Mesenchymal stem cell (in vitro differentiated cells and primary cell): ENCODE measurements at regions not wholly inside any gene's neighbourhood (a gene's known extent, or its start where the extent isn't known, plus 50 kb on each side); places are given as distances from the start of the nearest gene placed in this dataset.

Experiments used
- DNase-seq: peaks from one replicate; pipeline ENCODE4 v3.0.0-alpha.2; 2013
- H2AFZ ChIP-seq: one replicate; pipeline ENCODE4 v1.6.1; 2013; ENCODE audit warnings: low read depth, mild to moderate bottlenecking, control low read depth, inconsistent platforms, low read length, moderate library complexity
- H2AK5ac ChIP-seq: 2 replicates; pipeline ENCODE4 v1.6.1; 2013; ENCODE audit warnings: low read length, moderate library complexity, mild to moderate bottlenecking, inconsistent platforms; ENCODE audit not compliant: severe bottlenecking
- H2BK120ac ChIP-seq: one replicate; pipeline ENCODE4 v1.6.1; 2013; ENCODE audit warnings: low read depth, mild to moderate bottlenecking, inconsistent platforms, low read length, moderate library complexity
- H2BK12ac ChIP-seq, 2 experiments: one replicate each; pipeline ENCODE4 v1.6.1; 2013; ENCODE audit warnings: inconsistent platforms in 2 of 2, low read length in 2 of 2, mild to moderate bottlenecking in 2 of 2, moderate library complexity in 2 of 2, control low read depth in 1 of 2
- H2BK15ac ChIP-seq: one replicate; pipeline ENCODE4 v1.6.1; 2013; ENCODE audit warnings: mild to moderate bottlenecking, low read depth, inconsistent platforms; ENCODE audit not compliant: poor library complexity, severe bottlenecking
- H2BK5ac ChIP-seq: 2 replicates; pipeline ENCODE4 v1.6.1; 2013; ENCODE audit warnings: low read depth, mild to moderate bottlenecking, low read length, control low read depth, inconsistent platforms; ENCODE audit not compliant: poor library complexity, severe bottlenecking
- H3K14ac ChIP-seq, 2 experiments: one replicate each; pipeline ENCODE4 v1.6.1; 2013; ENCODE audit warnings: inconsistent platforms in 2 of 2, low read length in 2 of 2, control low read depth in 1 of 2, mild to moderate bottlenecking in 1 of 2, moderate library complexity in 1 of 2
- H3K18ac ChIP-seq, 2 experiments: one replicate each; pipeline ENCODE4 v1.6.1; 2013; ENCODE audit warnings: inconsistent platforms in 2 of 2, low read length in 2 of 2, control low read depth in 1 of 2, low read depth in 1 of 2, mild to moderate bottlenecking in 1 of 2
- H3K23ac ChIP-seq, 2 experiments: one replicate each; pipeline ENCODE4 v1.6.1; 2013; ENCODE audit warnings: inconsistent platforms in 2 of 2, low read length in 2 of 2, mild to moderate bottlenecking in 2 of 2, moderate library complexity in 2 of 2, control low read depth in 1 of 2
- H3K27ac ChIP-seq: 2 replicates; pipeline ENCODE4 v1.5.1; 2013; ENCODE audit warnings: mild to moderate bottlenecking, moderate library complexity, low read length, control low read depth, inconsistent platforms; ENCODE audit not compliant: poor library complexity, severe bottlenecking
- H3K27me3 ChIP-seq, 2 experiments: 2 replicates each; pipeline versions ENCODE4 v1.6.1 to v1.7.0; 2013; ENCODE audit warnings: low read length in 2 of 2, mild to moderate bottlenecking in 2 of 2, moderate library complexity in 2 of 2, control low read depth in 1 of 2, inconsistent platforms in 1 of 2; ENCODE audit not compliant: control insufficient read depth in 1 of 2, insufficient read depth in 1 of 2
- H3K36me3 ChIP-seq, 2 experiments: 2 replicates each; pipeline versions ENCODE4 v1.6.1 to v1.7.0; 2013; ENCODE audit warnings: low read length in 2 of 2, control low read depth in 1 of 2, inconsistent platforms in 1 of 2, low read depth in 1 of 2, mild to moderate bottlenecking in 1 of 2; ENCODE audit not compliant: insufficient read depth in 2 of 2, control insufficient read depth in 1 of 2
- H3K4ac ChIP-seq, 2 experiments: one replicate each; pipeline ENCODE4 v1.6.1; 2013; ENCODE audit warnings: inconsistent platforms in 2 of 2, low read length in 2 of 2, mild to moderate bottlenecking in 2 of 2, moderate library complexity in 2 of 2, control low read depth in 1 of 2, low read depth in 1 of 2
- H3K4me1 ChIP-seq: 2 replicates; pipeline ENCODE4 v1.6.1; 2013; ENCODE audit warnings: low read depth, low read length, control low read depth; ENCODE audit not compliant: control insufficient read depth, insufficient read depth
- H3K4me2 ChIP-seq: 2 replicates; pipeline ENCODE4 v1.6.1; 2013; ENCODE audit warnings: low read length, mild to moderate bottlenecking, inconsistent platforms; ENCODE audit not compliant: poor library complexity, severe bottlenecking
- H3K4me3 ChIP-seq, 2 experiments: 2 replicates each; pipeline versions ENCODE4 v1.5.1 to v1.7.0; 2013; ENCODE audit warnings: low read length in 2 of 2, mild to moderate bottlenecking in 2 of 2, control low read depth in 1 of 2, low read depth in 1 of 2; ENCODE audit not compliant: insufficient read depth in 1 of 2
- H3K79me1 ChIP-seq: replicated peaks from 2 replicates; pipeline ENCODE4 v1.6.1; 2013; ENCODE audit warnings: mild to moderate bottlenecking, control low read depth, low read length, inconsistent platforms; ENCODE audit not compliant: poor library complexity, severe bottlenecking
- H3K9ac ChIP-seq: 2 replicates; pipeline ENCODE4 v1.7.0; 2013; ENCODE audit warnings: mild to moderate bottlenecking, low read length, moderate library complexity
- H3K9me3 ChIP-seq: 2 replicates; pipeline ENCODE4 v1.7.0; 2013; ENCODE audit warnings: mild to moderate bottlenecking, low read length; ENCODE audit not compliant: control insufficient read depth
- H4K8ac ChIP-seq: one replicate; pipeline ENCODE4 v1.6.1; 2013; ENCODE audit warnings: inconsistent platforms, mild to moderate bottlenecking, low read length, moderate library complexity
- H4K91ac ChIP-seq: one replicate; pipeline ENCODE4 v1.6.1; 2013; ENCODE audit warnings: mild to moderate bottlenecking, low read length, inconsistent platforms
- WGBS: methylation state at CpG from one replicate; pipeline ENCODE4 v1.1.7; 2013; ENCODE audit warnings: mixed read lengths; 5-methylcytosine and 5-hydroxymethylcytosine counted together

DNA sequence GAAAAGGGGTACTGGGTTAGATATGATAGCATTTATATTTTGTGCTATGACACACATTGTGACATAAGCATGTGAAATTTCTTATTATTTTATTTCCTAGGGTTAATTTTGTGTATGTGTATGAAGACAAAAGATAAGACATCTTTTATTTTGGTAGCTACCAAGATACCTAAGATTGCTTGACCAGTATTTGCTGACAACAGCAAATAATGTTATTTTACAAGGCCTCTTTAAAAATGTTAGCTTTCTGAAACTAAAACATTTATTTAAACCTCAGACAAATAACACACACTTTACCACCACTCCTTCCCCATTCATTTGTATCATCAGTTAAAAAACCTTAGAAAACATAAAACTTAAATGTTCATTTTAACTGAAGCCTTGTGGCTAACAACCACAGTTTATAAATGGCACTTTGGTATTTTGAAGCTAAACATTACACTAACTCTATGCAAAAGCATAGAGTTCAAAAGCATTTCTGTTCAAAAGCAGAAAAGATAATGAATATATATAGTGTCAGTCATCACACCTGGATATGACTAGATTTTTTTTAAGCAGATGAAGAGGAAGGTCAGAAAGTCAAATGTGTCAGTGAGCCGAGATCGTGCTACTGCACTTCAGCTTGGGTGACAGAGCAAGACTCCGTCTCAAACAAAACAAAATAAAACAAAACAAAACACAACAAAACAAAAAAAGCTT lies 193.0 kb downstream of the VCY1B start:
- no peak overlapping the region for H3K4me3 ChIP-seq
- no peak overlapping the region for H4K8ac ChIP-seq
- H2BK120ac ChIP-seq, result no peak overlapping the region
- no peaks in the 10 kb centered on the region for H3K79me1 ChIP-seq
- H3K36me3 ChIP-seq, result no peaks in the 10 kb centered on the region
- H3K14ac ChIP-seq, result no peak overlapping the region
- H3K9me3 ChIP-seq, result no peaks in the 10 kb centered on the region
- H3K18ac ChIP-seq, result peak overlapping the region in 1 of 2 experiments; percentile 52
- H3K27me3 ChIP-seq, result no peaks in the 10 kb centered on the region
- H3K4ac ChIP-seq, result no peak overlapping the region
- no peak overlapping the region for H2BK5ac ChIP-seq
- H2AK5ac ChIP-seq, result no peak overlapping the region
- H3K4me2 ChIP-seq, result no peak overlapping the region
- no peak overlapping the region for H4K91ac ChIP-seq
- WGBS, result no CpG with 5 or more reads among the region's 3 CpGs
- no peak overlapping the region for H2AFZ ChIP-seq
- no peak overlapping the region for H3K9ac ChIP-seq
- no peak overlapping the region for H3K23ac ChIP-seq
- no peak for DNase-seq
- peak overlapping the region in 1 of 2 experiments; percentile 18 for H2BK12ac ChIP-seq
- no peak overlapping the region for H3K27ac ChIP-seq
- H3K4me1 ChIP-seq, result no peaks in the 10 kb centered on the region
- no peak overlapping the region for H2BK15ac ChIP-seq

DNA sequence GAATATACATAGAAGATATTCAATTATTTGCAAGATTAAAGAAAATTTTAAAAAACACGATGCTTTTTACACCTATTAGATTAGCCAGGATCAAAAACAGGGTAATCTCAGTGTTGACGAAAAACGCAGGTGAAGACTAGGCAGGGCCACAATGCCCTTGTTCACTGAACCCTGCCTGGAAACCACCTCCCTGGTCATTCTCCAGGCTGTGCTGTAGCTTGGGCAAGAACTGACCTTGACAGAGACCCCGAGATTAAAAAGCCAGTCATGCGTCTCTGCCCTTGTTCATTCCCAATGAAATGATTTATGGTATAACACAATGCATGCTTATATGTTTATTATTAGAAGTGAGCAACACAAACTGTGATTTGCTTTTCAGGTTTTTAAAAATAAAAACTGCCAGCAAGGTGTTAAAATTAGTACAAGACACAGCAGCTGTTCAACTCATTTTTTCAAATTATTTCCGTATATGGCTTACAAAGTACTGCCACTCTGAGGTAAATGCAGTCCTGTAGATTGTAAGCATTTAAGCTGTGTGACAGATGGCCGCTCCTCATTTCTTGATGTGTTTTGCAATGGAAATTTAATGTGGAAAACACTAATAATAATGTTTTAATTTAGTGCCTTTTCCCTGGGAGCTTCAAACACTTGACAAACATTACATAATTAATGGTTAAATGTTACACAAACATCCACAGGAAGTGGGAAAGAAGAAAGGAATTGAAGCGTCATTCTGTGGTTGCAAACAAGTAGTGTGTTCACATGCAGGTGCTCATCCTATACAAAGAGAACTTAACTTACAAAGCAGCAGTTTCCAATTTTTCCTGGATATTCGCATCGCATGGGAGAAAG lies 200.2 kb downstream of the VCY1B start:
- Histone ChIP-seq H2AFZ (no peak overlapping the region), H4K8ac (no peak overlapping the region), H3K79me1 (no peaks in the 10 kb centered on the region), H3K4me2 (no peak overlapping the region), H3K18ac (no peak overlapping the region), H4K91ac (no peak overlapping the region), H2BK120ac (no peak overlapping the region), H3K4me3 (no peak overlapping the region), H3K27me3 (no peaks in the 10 kb centered on the region), H3K4ac (peak overlapping the region in 1 of 2 experiments; percentile 51), H2BK12ac (no peak overlapping the region), H3K4me1 (no peaks in the 10 kb centered on the region), H2AK5ac (no peak overlapping the region), H3K36me3 (no peaks in the 10 kb centered on the region), H3K27ac (no peak overlapping the region), H3K9ac (no peak overlapping the region), H2BK5ac (no peak overlapping the region), H3K9me3 (no peaks in the 10 kb centered on the region), H3K23ac (no peak overlapping the region), H3K14ac (no peak overlapping the region), H2BK15ac (no peak overlapping the region)
- 82% methylated on average over 3 of the region's 10 CpGs for WGBS
- DNase-seq, result peak; percentile 65

DNA sequence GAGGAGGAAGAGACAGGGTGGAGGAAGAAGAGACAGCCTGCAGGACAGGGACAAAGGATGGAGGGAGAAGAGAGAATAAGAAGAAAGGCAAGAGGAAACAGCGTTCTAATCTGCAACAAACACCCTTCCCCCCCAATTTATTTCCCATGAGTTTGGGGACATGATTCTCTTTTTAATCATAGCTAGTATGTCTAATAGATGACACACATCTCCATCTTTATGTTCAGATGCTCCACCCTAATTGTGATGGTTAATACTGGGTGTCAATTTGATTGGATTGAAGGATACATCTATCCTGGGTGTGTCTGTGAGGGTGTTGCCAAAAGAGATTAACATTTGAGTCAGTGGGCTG lies 200.8 kb downstream of the VCY1B start:
- Histone ChIP-seq H2AFZ (no peak overlapping the region), H3K4me2 (no peak overlapping the region), H3K14ac (no peak overlapping the region), H3K23ac (no peak overlapping the region), H3K4me1 (no peaks in the 10 kb centered on the region), H3K79me1 (no peaks in the 10 kb centered on the region), H2BK5ac (no peak overlapping the region), H4K8ac (no peak overlapping the region), H3K27ac (no peak overlapping the region), H3K4me3 (no peak overlapping the region), H3K36me3 (no peaks in the 10 kb centered on the region), H4K91ac (no peak overlapping the region), H2BK12ac (no peak overlapping the region), H2AK5ac (no peak overlapping the region), H3K9ac (no peak overlapping the region), H3K9me3 (no peaks in the 10 kb centered on the region), H2BK120ac (no peak overlapping the region), H3K4ac (no peak overlapping the region), H3K27me3 (no peaks in the 10 kb centered on the region), H3K18ac (peak overlapping the region; percentile 21 to 52), H2BK15ac (no peak overlapping the region)
- peak; percentile 4 for DNase-seq
- WGBS, result no CpG with 5 or more reads among the region's 1 CpG

DNA sequence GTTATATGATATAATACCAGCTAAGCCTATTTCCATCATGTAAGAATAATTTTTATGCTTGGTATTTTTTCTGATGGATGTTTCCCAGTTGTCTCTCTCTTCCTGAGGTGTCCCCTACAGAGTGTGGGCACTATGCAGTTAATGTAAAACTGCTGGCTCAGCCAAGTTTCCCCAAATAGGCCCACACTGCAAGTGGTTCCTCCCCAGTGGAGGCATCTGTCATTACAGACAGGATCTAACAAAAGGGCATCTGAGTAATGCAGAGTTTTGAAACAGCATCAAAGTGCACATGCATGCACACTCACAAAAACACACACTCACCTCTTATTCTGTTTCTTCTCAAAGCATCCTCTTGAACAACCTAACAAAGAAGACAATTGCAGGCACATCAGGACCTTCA lies 221.0 kb downstream of the VCY1B start:
- no peak overlapping the region for H3K4me3 ChIP-seq

More for the DNA sequence above, 221.0 kb downstream of the VCY1B start:
- Histone ChIP-seq H3K27me3 (no peaks in the 10 kb centered on the region), H3K4ac (no peak overlapping the region), H3K14ac (no peak overlapping the region), H3K9me3 (no peaks in the 10 kb centered on the region), H2AK5ac (no peak overlapping the region), H3K4me2 (no peak overlapping the region), H2BK5ac (no peak overlapping the region), H4K8ac (no peak overlapping the region), H3K27ac (no peak overlapping the region), H2AFZ (no peak overlapping the region), H2BK12ac (no peak overlapping the region), H3K9ac (no peak overlapping the region), H3K23ac (no peak overlapping the region), H3K4me1 (no peaks in the 10 kb centered on the region), H2BK120ac (no peak overlapping the region), H4K91ac (no peak overlapping the region), H3K18ac (no peak overlapping the region), H2BK15ac (no peak overlapping the region), H3K79me1 (no peaks in the 10 kb centered on the region), H3K36me3 (no peaks in the 10 kb centered on the region)
- DNase-seq, result no peak
